HCT116 (cell line): ENCODE measurements at regions not wholly inside any gene's neighbourhood (a gene's known extent, or its start where the extent isn't known, plus 50 kb on each side); places are given as distances from the start of the nearest gene placed in this dataset.

Experiments used
- ATAC-seq: fragments of 200-7000 bp; cut with Tn5 transposase; 2 replicates; pipeline ENCODE4 v1.9.1; 2020; ENCODE audit warnings: mild to moderate bottlenecking, moderate library complexity
- BruUV-seq: library from RNA; stranded (reverse); fragments of 400-500 nt; replicated peaks from 2 replicates; lab custom pipeline; 2021; lab: Mats Ljungman, UMichigan
- CTCF ChIA-PET: fragments of 300-600 bp; sonication (Branson Sonifier 250); formaldehyde crosslinking; loops from one replicate; lab custom pipeline; 2021; ENCODE audit warnings: antibody characterized with exemption; lab: Charles Lee
- POLR2A ChIA-PET: fragments of 300-600, 350-600 bp; sonication (Branson Sonifier 250); formaldehyde crosslinking; loops from one replicate; lab custom pipeline; 2021; ENCODE audit warnings: antibody characterized with exemption; lab: Charles Lee
- RAD21 ChIA-PET, 2 experiments: fragments of 300-600 bp; sonication (Branson Sonifier 250); formaldehyde crosslinking; loops; one replicate each; lab custom pipeline; 2023; ENCODE audit warnings: low total read pairs in 2 of 2; ENCODE audit not compliant: uncharacterized antibody in 2 of 2, unreplicated experiment in 2 of 2, low non-redundant PET in 1 of 2; lab: Charles Lee
- DNase-seq: peaks from one replicate; pipeline ENCODE4 v3.0.0-alpha.2; 2010; ENCODE audit warnings: low read depth, low spot score
- H2AFZ ChIP-seq: fragments of 200-600 bp; shearing (Covaris generic), sonication (generic); 2 replicates; pipeline ENCODE4 v1.6.1; 2017; ENCODE audit warnings: low read depth, mixed run types, mixed read lengths, antibody characterized with exemption, low read length; ENCODE audit not compliant: poor library complexity, severe bottlenecking
- H3K27ac ChIP-seq: 2 replicates; pipeline ENCODE4 v1.5.1; 2012; ENCODE audit warnings: low read depth, low read length
- H3K27me3 ChIP-seq: fragments of 200-600 bp; sonication (generic); 2 replicates; pipeline ENCODE4 v1.6.1; 2016; ENCODE audit warnings: mixed run types, low read length, mixed read lengths; ENCODE audit not compliant: insufficient read depth
- H3K36me3 ChIP-seq, 2 experiments: fragments of 200-500 bp in 1 of 2; fragments of 200-600 bp in 1 of 2; sonication (Bioruptor generic) in 1 of 2; sonication (generic) in 1 of 2; 2 replicates each; pipeline versions ENCODE4 v1.5.1 to v1.6.1; 2014 to 2016; ENCODE audit warnings: low read length in 2 of 2, inconsistent platforms in 1 of 2, mixed read lengths in 1 of 2, mixed run types in 1 of 2; ENCODE audit not compliant: insufficient read depth in 2 of 2, control insufficient read depth in 1 of 2
- H3K4me1 ChIP-seq, 2 experiments: fragments of 200-600 bp in 1 of 2; sonication (generic) in 1 of 2; 2 replicates each; pipeline versions ENCODE4 v1.5.1 to v1.6.1; 2012 to 2017; ENCODE audit warnings: low read length in 2 of 2, inconsistent platforms in 1 of 2, mild to moderate bottlenecking in 1 of 2, mixed read lengths in 1 of 2, mixed run types in 1 of 2, moderate library complexity in 1 of 2; ENCODE audit not compliant: insufficient read depth in 2 of 2, control insufficient read depth in 1 of 2
- H3K4me2 ChIP-seq: fragments of 200-600 bp; sonication (generic); 2 replicates; pipeline ENCODE4 v1.6.1; 2017; ENCODE audit warnings: mixed run types, low read length, mixed read lengths
- H3K4me3 ChIP-seq, 2 experiments: fragments of 200-600 bp in 1 of 2; sonication (generic) in 1 of 2; replicated peaks in 1 of 2; 2 replicates each; pipeline ENCODE4 v1.5.1; 2011 to 2016; ENCODE audit warnings: low read length in 2 of 2, control low read depth in 1 of 2, low read depth in 1 of 2, mild to moderate bottlenecking in 1 of 2, mixed read lengths in 1 of 2, mixed run types in 1 of 2
- H3K79me2 ChIP-seq: fragments of 200-600 bp; sonication (generic); 2 replicates; pipeline ENCODE4 v1.6.1; 2017; ENCODE audit warnings: mild to moderate bottlenecking, mixed run types, low read length, moderate library complexity, mixed read lengths; ENCODE audit not compliant: insufficient read depth
- H3K9ac ChIP-seq: fragments of 200-600 bp; sonication (generic); 2 replicates; pipeline ENCODE4 v1.6.1; 2016; ENCODE audit warnings: low read length, mixed read lengths
- H3K9me2 ChIP-seq: fragments of 200-600 bp; sonication (generic), shearing (Covaris generic); 2 replicates; pipeline ENCODE4 v1.6.1; 2017; ENCODE audit warnings: mixed run types, mild to moderate bottlenecking, moderate library complexity; ENCODE audit not compliant: insufficient read depth
- H3K9me3 ChIP-seq, 2 experiments: fragments of 200-500 bp in 1 of 2; fragments of 200-600 bp in 1 of 2; sonication (Bioruptor generic) in 1 of 2; sonication (generic) in 1 of 2; 2 replicates each; pipeline ENCODE4 v1.6.1; 2014 to 2017; ENCODE audit warnings: low read length in 2 of 2, mixed read lengths in 2 of 2, inconsistent platforms in 1 of 2, low read depth in 1 of 2, mild to moderate bottlenecking in 1 of 2, mixed run types in 1 of 2, moderate library complexity in 1 of 2; ENCODE audit not compliant: control insufficient read depth in 1 of 2, insufficient read depth in 1 of 2
- H4K20me1 ChIP-seq: fragments of 200-600 bp; sonication (generic), shearing (Covaris generic); 2 replicates; pipeline ENCODE4 v1.6.1; 2017; ENCODE audit warnings: mixed run types, mild to moderate bottlenecking, moderate library complexity; ENCODE audit not compliant: insufficient read depth
- CTCF ChIP-seq, 3 experiments: fragments of 200-600 bp in 1 of 3; sonication (generic) in 1 of 3; IDR thresholded peaks in 2 of 3; conservative IDR thresholded peaks in 1 of 3; 2 replicates each; pipeline ENCODE4 v1.5.1; 2012 to 2017; ENCODE audit warnings: low read depth in 2 of 3, low read length in 2 of 3, antibody characterized with exemption in 1 of 3, borderline replicate concordance in 1 of 3, control low read depth in 1 of 3, mild to moderate bottlenecking in 1 of 3, mixed read lengths in 1 of 3, mixed run types in 1 of 3, moderate library complexity in 1 of 3; ENCODE audit not compliant: insufficient read depth in 1 of 3
- EZH2phosphoT487 ChIP-seq: fragments of 200-600 bp; IDR thresholded peaks from 2 replicates; pipeline ENCODE4 v1.6.1; 2018; ENCODE audit warnings: antibody characterized with exemption, borderline replicate concordance
- YY1 ChIP-seq: IDR thresholded peaks from 2 replicates; pipeline ENCODE4 v1.6.1; 2011; ENCODE audit warnings: low read length, low read depth, moderate library complexity, mild to moderate bottlenecking; ENCODE audit not compliant: insufficient replicate concordance; ENCODE audit errors: extremely low read depth
- intact Hi-C: fragments of 100-400 bp; cut with micrococcal nuclease; formaldehyde crosslinking; loops from 2 replicates; pipeline ENCODE4 v1.10.0; 2022
- TF ChIP-seq, protein P1 (sequence below): IDR thresholded peaks from 2 replicates; pipeline ENCODE4 v1.6.1; 2012

- no peak overlapping the region for H3K4me3 ChIP-seq
- no peaks in the 10 kb centered on the region; the same call in 1 of the 2 replicates for H3K27me3 ChIP-seq
- H3K9me3 ChIP-seq: no peaks in the 10 kb centered on the region
- H3K9ac ChIP-seq: no peak overlapping the region
- H3K79me2 ChIP-seq: no peaks in the 10 kb centered on the region
- POLR2A ChIA-PET: interaction anchor here (1.0 kb wide), 1 partner anchor 14 kb away, joined by 4 read pairs; no protein-coding TSS in a partner anchor
- DNase-seq (no peak), ATAC-seq (no peak)
- TF ChIP-seq EZH2phosphoT487 (no peak), CTCF (IDR thresholded peaks at IDR 0.05 in 2 of 3, conservative IDR thresholded peaks at IDR 0.05 in 1 of 3; ENCODE audit: borderline replicate concordance in 1 of 3, insufficient read depth in 1 of 3, low read depth in 2 of 3, low read length in 2 of 3) (no peak), YY1 (no peak)
- TF ChIP-seq, protein P1, sequence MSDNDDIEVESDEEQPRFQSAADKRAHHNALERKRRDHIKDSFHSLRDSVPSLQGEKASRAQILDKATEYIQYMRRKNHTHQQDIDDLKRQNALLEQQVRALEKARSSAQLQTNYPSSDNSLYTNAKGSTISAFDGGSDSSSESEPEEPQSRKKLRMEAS: no peak
- no TSS peak for BruUV-seq
- intact Hi-C loops: no loop called here
- no peak overlapping the region for H2AFZ ChIP-seq
- CTCF ChIA-PET: interaction anchor here (1.0 kb wide), 1 partner anchor 14 kb away, joined by 3 read pairs; no protein-coding TSS in a partner anchor
- no peaks in the 10 kb centered on the region for H4K20me1 ChIP-seq
- no peaks in the 10 kb centered on the region for H3K9me2 ChIP-seq
- H3K4me2 ChIP-seq: no peak overlapping the region
- RAD21 ChIA-PET: no interaction called here
- no peaks in the 10 kb centered on the region for H3K4me1 ChIP-seq
- H3K36me3 ChIP-seq: no peaks in the 10 kb centered on the region
- no peak overlapping the region for H3K27ac ChIP-seq
Measured at GRCh38 chr1:101302831-101303511, 66.2 kb downstream of the S1PR1 start.
